AG10803 (cell line): ENCODE measurements at regions not wholly inside any gene's neighbourhood (a gene's known extent, or its start where the extent isn't known, plus 50 kb on each side); places are given as distances from the start of the nearest gene placed in this dataset.

ENCODE experiments used
- DNase-seq: peaks from one replicate; pipeline ENCODE4 v3.0.0; 2010; ENCODE audit warnings: low read depth
- H3K4me3 ChIP-seq: 2 replicates; pipeline ENCODE4 v1.5.1; 2011; ENCODE audit warnings: mild to moderate bottlenecking, low read length, control low read depth
- TF ChIP-seq, protein P1 (sequence below): conservative IDR thresholded peaks from 2 replicates; pipeline ENCODE4 v1.5.1; 2011; ENCODE audit warnings: mild to moderate bottlenecking, low read length, control low read depth, inconsistent platforms

DNA sequence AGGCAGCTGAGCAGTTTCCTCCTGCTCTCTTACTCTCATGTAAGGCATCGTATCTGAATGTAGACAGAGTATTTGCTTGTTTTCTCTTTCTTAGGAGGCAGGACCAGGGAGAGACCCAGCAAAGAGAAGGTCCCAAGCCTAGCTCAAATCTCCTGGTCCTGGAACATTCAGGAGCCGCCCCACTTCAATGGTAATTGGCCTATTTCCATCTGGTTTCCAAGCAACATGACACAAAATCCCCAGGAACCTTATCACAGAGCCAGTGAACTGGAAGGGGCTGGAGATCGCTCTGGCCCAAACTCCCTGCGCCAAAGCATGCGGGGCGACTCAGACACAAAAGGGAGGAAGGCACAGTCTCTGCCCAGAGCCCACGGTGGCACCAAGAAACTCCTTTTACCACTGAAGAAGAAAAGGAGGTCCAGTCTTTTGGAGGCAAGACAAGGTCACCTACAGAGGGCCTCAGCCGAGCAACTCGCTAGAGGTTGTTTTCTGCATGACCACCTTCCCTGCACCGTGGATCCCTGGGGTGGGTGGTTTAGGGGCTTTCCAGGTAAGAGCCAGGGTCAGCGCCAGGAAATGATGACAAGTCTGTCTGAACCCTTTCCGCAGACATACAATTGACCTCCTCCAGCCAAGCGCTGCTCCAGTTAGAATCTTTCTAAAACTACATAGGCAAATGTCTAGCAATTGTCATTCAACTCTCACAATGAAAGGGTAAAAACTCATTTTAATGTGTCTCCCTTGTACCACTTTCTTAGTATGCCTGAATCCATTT is 394.7 kb downstream of the SOX9 start:
- no peak for DNase-seq
- TF ChIP-seq, protein P1, sequence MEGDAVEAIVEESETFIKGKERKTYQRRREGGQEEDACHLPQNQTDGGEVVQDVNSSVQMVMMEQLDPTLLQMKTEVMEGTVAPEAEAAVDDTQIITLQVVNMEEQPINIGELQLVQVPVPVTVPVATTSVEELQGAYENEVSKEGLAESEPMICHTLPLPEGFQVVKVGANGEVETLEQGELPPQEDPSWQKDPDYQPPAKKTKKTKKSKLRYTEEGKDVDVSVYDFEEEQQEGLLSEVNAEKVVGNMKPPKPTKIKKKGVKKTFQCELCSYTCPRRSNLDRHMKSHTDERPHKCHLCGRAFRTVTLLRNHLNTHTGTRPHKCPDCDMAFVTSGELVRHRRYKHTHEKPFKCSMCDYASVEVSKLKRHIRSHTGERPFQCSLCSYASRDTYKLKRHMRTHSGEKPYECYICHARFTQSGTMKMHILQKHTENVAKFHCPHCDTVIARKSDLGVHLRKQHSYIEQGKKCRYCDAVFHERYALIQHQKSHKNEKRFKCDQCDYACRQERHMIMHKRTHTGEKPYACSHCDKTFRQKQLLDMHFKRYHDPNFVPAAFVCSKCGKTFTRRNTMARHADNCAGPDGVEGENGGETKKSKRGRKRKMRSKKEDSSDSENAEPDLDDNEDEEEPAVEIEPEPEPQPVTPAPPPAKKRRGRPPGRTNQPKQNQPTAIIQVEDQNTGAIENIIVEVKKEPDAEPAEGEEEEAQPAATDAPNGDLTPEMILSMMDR = no peak
- no peak overlapping the region for H3K4me3 ChIP-seq

DNA sequence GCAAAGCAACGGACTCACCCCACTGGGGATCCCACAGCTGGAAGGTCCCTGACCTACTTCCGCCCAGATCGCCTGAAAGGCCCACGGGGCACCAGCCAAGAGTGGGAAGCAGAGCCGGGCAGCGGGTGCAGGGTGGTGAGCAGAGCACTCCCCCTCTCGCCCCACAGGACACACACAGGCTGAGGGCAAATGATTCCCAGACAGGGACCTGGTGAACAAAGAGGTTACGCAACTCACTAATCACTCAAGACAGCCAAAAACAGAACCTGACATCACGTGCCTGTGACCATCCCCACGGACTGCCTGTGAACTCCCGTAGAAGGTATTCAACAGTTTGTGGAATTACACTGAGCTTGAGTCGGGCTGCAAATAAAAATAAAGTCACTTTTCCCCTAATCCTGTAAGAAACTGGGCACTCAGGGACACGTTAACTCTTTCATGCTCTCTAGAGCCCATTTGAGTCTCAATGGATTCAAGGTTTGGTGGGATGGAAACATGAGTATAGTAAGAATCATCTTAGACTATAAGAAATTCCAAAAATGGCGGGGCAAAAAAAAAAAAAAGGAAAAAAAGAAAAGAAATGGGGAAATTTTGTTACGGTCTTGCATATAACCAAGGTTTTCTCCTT is 396.1 kb downstream of the SOX9 start:
- H3K4me3 ChIP-seq = no peak overlapping the region
- DNase-seq = peak; percentile 40
- TF ChIP-seq, protein P1 = no peak

DNA sequence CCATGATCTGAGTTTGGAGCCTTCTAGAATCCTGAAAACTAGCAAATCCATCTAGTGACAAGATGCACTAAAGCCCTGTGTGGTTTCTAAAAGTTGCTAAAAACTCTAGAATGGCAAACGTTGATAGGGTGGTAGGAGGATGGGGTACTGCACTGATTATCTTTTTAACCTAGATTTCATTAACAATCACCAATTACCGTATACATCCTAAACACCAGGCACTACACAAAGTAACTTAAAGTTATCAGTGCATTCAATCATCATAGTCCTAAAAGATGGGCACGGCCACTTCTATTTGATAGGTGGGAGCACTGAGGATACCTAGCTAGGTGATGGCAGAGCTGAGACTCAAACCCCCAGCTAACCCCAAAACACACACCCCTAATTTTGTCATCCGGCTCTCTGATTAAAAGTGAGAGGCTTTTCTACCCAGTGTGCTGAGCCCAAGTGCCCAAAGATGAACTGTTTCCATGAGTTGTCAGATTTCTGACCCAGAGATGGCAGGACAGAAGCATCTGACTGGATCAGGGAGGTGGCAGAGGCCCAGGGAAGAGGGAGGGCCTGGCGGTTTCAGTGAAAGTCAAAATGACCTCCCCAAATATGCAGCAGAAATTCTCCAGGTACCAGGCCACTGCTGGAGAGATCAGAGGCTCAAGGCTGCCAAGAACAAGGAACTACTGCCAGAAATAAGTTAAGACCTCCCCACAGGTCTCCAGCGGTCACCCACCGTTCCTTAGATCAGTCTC is 396.8 kb downstream of the SOX9 start:
- H3K4me3 ChIP-seq = no peak overlapping the region
- no peak for DNase-seq
- TF ChIP-seq, protein P1 = no peak

DNA sequence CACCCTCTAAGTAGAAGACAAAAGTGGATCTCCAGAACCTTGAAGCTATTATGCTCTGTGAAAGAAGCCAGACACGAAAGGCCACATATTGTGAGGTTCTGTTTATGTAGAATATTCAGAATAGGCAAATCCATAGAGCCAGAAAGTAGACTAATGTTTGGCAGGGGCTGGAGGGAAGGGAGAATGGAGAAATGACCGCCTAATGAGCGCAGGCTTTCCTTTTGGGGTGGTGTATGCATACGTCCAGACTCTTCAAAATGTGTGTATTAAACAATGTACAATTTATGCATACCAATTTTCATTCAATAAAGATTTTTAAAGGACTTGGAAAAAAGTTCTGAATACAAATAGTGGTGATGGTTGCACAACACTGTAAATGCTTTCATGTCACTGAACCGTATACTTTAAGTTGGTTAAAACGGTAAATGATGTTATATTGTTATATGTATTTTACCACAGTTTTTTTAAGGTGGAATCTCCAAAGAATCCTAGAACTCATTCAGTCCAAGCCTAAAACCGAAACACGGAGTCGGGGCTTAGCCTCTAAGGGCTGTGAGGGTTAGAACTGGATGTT is 397.4 kb downstream of the SOX9 start:
- TF ChIP-seq, protein P1 = no peak
- no peak overlapping the region for H3K4me3 ChIP-seq
- no peak for DNase-seq

DNA sequence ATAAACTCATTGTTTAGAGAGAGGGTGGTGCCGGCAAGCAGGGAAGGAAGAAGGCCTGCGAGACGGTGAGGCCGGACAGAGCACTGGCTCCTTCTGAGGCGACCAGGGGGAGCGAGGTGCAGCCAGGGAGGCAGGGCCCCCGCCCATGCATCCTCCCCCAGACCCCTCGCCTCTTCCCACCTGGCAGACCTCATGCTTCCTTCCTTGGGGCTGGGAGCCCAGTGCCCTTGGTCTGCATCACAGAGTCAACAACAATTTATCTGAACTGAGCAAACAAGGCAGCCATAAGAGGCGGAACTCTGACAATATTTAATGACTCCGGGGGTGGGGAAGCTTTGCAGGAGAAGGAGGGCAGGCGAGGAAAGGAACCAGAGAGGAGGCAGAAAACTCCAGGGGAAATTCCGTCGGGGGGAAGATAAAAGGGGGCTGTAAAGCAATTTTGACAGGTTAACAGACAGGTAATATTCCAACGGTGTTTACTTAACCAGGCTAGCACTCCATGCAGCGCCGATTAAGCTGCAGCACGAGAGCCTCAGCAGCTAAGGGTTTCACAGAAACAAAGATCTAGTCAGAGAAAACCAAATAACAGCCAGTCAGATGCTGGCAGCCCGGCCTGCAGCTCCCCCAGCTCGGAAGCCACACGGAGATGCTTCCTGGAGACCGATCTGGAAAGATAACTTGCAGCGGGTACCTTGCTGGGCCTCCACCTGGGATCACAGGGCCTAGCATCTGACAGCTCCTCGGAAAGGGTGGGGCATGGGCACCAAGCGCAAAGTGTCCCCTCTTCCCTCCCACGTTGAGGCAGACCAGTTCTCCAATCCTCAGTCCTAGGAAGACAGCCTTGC is 398.2 kb downstream of the SOX9 start:
- no peak for DNase-seq
- TF ChIP-seq, protein P1 = no peak
- no peak overlapping the region for H3K4me3 ChIP-seq

DNA sequence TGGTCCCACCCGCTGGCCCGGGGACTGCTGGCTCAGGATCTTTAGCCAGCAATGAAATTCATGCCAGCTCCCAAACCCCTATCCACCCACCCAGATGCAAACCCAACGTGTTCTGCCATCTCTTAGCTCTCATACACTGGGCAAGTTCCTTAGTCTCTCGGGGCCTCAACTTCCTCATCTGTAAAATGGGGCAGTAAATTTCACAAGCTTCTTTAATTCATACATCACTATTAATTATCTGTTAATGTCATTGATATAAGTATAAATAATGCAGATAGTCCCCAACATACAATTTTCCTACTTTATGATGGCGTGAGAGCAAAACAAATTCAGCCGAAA is 398.7 kb downstream of the SOX9 start:
- DNase-seq = no peak
- TF ChIP-seq, protein P1 = no peak
- no peak overlapping the region for H3K4me3 ChIP-seq
